ENCODE measurements at regions not wholly inside any gene's neighbourhood (a gene's known extent, or its start where the extent isn't known, plus 50 kb on each side); places are given as distances from the start of the nearest gene placed in this dataset.
A peak's percentile ranks its signal among the peaks of the same experiment; 100 is the strongest.

DNA sequence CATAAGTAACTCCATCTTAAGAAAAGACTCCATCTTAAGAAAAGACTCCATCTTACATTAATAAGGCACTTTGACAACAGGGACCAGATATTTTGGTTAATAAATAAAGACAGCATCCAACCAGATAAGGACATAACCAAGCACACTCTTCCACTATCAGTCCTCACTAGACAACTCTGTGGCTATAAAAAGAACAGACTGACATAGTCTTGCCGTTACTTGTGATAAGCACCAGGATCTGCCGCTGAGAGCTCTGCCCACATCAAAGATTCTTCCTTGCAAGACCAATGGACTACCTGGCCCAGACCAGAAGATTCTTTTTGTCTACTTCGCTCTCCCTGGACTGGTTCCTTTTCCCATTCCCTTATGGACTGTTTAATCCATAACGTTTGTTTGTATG lies 667.4 kb downstream of the NYAP2 start:
- no peak for DNase-seq
- intact Hi-C loops (cut with DNase I): no loop called here

- intact Hi-C loops (cut with DNase I): no loop called here
- no peak for DNase-seq
Measured at GRCh38 chr2:226066391-226066790, 666.9 kb downstream of the NYAP2 start.

DNA sequence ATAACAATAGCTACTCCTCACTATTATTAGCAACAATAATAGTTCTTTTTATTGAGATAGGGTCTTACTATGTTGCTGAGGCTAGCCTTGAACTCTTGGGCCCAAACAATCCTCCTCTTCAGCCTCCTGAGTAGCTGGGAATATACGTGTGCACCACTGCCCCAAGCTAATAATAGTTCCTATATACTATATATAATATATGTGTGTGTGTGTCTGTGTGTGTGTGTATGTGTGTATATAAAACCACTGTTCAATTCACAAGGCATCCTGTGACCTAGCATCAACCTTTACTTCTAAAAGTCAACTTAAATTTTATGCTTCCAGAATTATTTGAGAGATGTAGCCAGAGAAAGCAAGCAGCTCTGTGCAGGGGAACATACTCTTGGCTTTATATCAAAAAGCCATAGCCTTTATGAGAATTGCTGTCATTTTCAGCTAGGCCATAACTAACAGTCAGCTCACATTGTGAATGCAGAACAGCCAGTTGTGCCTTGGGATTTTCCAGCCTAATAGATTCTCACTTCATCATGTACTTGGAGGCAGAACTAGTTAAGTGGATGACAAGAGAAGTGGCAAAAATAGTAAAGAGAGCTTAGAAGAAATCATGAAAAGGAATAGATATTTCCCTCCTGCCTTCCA lies 665.5 kb downstream of the NYAP2 start:
- intact Hi-C loops (cut with DNase I): no loop called here
- no peak for DNase-seq

DNA sequence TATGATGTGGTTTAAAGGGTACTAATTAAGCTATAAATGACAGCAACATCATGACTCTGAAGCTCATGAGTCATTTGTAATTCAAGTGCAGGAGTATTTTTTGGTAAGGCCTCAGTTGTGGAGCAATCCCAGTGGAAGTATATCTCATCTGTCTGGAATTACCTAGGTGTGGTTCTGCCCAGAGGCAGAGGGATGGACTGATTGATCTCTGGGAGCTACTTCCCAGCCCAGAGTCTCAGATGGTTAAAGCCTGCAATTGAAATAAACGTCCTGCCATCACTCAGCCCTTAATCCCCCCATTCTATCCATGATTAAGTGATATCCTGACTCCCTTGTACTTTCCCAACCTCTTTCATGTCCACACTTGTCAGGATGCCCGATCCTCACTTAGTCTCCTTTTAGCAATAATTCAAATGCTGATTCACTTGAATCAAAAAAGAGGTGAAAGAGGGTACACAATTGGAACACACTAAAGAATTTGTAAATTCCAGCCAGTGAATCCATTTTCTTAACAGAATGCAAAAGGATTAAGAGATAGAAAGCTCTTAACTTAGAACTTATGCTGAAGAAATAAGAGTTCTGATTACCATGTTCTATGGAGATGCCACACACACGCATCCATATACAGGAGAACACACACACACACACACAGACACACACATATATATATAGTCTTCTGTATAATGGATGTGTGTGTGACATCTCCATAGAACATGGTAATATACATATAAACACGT lies 664.4 kb downstream of the NYAP2 start:
- intact Hi-C loops (cut with DNase I): no loop called here
- no peak for DNase-seq

- DNase-seq: no peak
- intact Hi-C loops (cut with DNase I): no loop called here
Measured at GRCh38 chr2:226059961-226060627, 660.6 kb downstream of the NYAP2 start.

GRCh38 chr2:226057914-226058313 lies 658.4 kb downstream of the NYAP2 start:
- intact Hi-C loops (cut with DNase I): no loop called here

GRCh38 chr2:226057365-226057764 lies 657.9 kb downstream of the NYAP2 start:
- intact Hi-C loops (cut with DNase I): no loop called here
- no peak for DNase-seq

More at GRCh38 chr2:226057914-226058313, 658.4 kb downstream of the NYAP2 start:
- DNase-seq: no peak

GRCh38 chr2:226052772-226053416 lies 653.4 kb downstream of the NYAP2 start:
- DNase-seq: no peak
- intact Hi-C loops (cut with DNase I): no loop called here

DNA sequence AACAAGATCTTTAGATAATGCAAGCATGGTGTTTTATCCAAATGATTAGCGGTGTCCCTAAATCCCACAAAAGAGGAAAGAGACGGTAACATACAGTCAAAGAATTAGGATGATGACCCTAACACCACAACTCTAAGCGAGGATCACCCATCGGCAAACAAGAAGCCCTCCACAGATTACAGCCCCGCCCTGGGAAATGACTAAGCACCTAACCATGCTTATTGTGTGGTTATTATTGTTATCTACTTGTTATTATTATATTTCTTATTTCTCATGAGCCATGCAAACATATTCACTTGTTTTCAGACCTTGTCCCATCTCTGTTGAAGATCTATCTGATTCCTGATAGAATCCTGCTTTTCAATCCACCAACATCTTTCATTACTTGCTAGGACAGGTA lies 651.3 kb downstream of the NYAP2 start:
- intact Hi-C loops (cut with DNase I): no loop called here
- DNase-seq: no peak

GRCh38 chr2:226048611-226049010 lies 649.1 kb downstream of the NYAP2 start:
- no peak for DNase-seq
- intact Hi-C loops (cut with DNase I): no loop called here

GRCh38 chr2:226045080-226045479 lies 645.6 kb downstream of the NYAP2 start:
- DNase-seq: no peak
- intact Hi-C loops (cut with DNase I): no loop called here

- intact Hi-C loops (cut with DNase I): no loop called here
- DNase-seq: no peak
Measured at GRCh38 chr2:226040344-226040900, 640.9 kb downstream of the NYAP2 start.

DNA sequence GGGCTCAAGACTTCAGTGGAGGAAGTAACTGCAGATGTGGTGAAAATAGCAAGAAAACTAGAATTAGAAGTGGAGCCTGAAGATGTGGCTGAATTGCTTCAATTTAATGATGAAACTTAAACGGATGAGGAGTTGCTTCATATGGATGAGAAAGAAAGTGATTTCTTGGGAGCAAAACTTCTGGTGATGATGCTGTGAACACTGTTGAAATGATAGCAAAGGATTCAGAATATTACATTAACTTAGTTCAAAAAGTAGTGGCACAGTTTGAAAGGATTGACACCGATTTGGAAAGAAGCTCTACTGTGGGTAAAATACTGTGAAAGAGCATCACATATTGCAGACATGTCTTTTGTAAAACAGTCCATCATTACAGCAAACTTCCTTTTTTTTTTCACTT lies 638.0 kb downstream of the NYAP2 start:
- no peak for DNase-seq
- intact Hi-C loops (cut with DNase I): loop anchor here (10.0 kb wide), 1 partner anchor 757 kb away; the partner anchor contains the start of gene IRS1

GRCh38 chr2:226031647-226032501 lies 632.4 kb downstream of the NYAP2 start:
- intact Hi-C loops (cut with DNase I): loop anchor here (10.0 kb wide), 1 partner anchor 763 kb away; the partner anchor contains the start of gene IRS1
- peak in 29 of 42 donors; percentile 4 to 67 (median 28) for DNase-seq

- DNase-seq: peak; percentile 43 to 84 (median 70)
- intact Hi-C loops (cut with DNase I): loop anchor here (10.0 kb wide), 1 partner anchor 764 kb away; the partner anchor contains the start of gene IRS1
Measured at GRCh38 chr2:226030788-226031646, 631.5 kb downstream of the NYAP2 start.

- DNase-seq: no peak
- intact Hi-C loops (cut with DNase I): loop anchor here (10.0 kb wide), 1 partner anchor 764 kb away; the partner anchor contains the start of gene IRS1
Measured at GRCh38 chr2:226030369-226030768, 630.9 kb downstream of the NYAP2 start.

DNA sequence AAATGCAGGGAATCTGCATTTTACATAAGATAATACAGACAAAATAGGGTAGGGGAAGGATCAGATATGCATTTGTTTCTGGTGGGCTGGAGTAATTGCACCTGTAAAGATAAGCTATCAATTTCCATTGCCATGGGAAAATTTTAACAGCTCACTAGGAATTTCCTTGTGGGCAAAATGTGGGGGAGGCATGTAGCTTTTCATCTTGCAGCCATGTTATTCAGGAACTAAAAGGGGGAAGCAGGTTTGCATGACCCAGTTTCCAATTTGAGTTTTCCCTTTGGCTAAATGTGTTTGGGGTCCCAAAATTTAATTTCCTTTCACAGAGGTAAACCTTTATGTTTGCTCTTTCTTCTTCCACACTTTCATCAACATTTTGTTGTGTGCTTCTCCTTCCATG lies 624.4 kb downstream of the NYAP2 start:
- DNase-seq: no peak
- intact Hi-C loops (cut with DNase I): no loop called here

All from head of caudate nucleus (tissue), 42 donors.